ENCODE measurements at regions not wholly inside any gene's neighbourhood (a gene's known extent, or its start where the extent isn't known, plus 50 kb on each side); places are given as distances from the start of the nearest gene placed in this dataset.

DNA sequence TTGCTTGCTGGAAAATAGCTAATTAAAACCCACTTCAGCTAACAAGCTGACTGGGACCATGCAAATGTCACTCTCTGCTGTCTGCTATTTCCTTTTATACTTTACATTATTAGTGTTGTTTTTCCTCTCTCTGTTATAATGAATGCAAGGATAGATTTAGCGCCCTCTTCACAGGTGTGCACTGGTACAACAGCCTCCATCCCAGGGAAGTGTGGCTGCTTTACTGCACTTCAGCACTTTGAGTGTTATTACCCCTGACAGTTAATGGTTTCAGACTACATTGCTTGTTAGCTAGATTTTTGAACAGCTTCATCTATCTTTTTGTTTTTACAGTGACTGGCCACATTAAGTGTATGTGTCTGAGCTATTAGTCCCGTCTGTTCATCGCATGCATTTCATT is 405.7 kb downstream of the RNF144B start:
- BruUV-seq (replicated peaks): no TSS peak
- Histone ChIP-seq H2AFZ (ENCODE audit: low read depth, low read length, poor library complexity, severe bottlenecking) (no peak overlapping the region), H3K4me3 (replicated peaks in 1 of 2; ENCODE audit: low read depth in 1 of 2, low read length in 2 of 2) (no peak overlapping the region), H3K27ac (ENCODE audit: low read depth, low read length) (no peak overlapping the region), H3K4me1 (ENCODE audit: control insufficient read depth in 1 of 2, insufficient read depth in 2 of 2, low read length in 2 of 2) (no peaks in the 10 kb centered on the region), H4K20me1 (ENCODE audit: insufficient read depth) (no peaks in the 10 kb centered on the region), H3K9ac (ENCODE audit: low read length) (no peak overlapping the region), H3K79me2 (ENCODE audit: insufficient read depth, low read length) (no peaks in the 10 kb centered on the region), H3K36me3 (ENCODE audit: control insufficient read depth in 1 of 2, insufficient read depth in 2 of 2, low read length in 2 of 2) (no peaks in the 10 kb centered on the region), H3K4me2 (ENCODE audit: low read length) (no peak overlapping the region), H3K27me3 (ENCODE audit: insufficient read depth, low read length) (no peaks in the 10 kb centered on the region), H3K9me2 (ENCODE audit: insufficient read depth) (no peaks in the 10 kb centered on the region), H3K9me3 (ENCODE audit: control insufficient read depth in 1 of 2, insufficient read depth in 1 of 2, low read depth in 1 of 2, low read length in 2 of 2) (no peaks in the 10 kb centered on the region)
- ChIA-PET RAD21 (ENCODE audit: low non-redundant PET in 1 of 2, low total read pairs in 2 of 2, uncharacterized antibody in 2 of 2, unreplicated experiment in 2 of 2) (no interaction called here), CTCF (no interaction called here), POLR2A (no interaction called here)
- TF ChIP-seq ZBTB33 (IDR thresholded peaks at IDR 0.05; ENCODE audit: extremely low read depth, insufficient replicate concordance, low read length) (no peak), SP1 (IDR thresholded peaks at IDR 0.05; ENCODE audit: low read depth) (no peak), JUND (IDR thresholded peaks at IDR 0.05) (no peak), EGR1 (IDR thresholded peaks at IDR 0.05; ENCODE audit: low read depth) (no peak), EZH2phosphoT487 (IDR thresholded peaks at IDR 0.05; ENCODE audit: borderline replicate concordance) (no peak), MAX (IDR thresholded peaks at IDR 0.05) (no peak), SIN3A (IDR thresholded peaks at IDR 0.05; ENCODE audit: low read depth) (no peak)
- intact Hi-C loops (cut with micrococcal nuclease): no loop called here
- ATAC-seq: no peak
- no peak for DNase-seq (ENCODE audit: low read depth, low spot score)

- ATAC-seq (no peak), DNase-seq (ENCODE audit: low read depth, low spot score) (no peak)
- ChIA-PET CTCF (no interaction called here), POLR2A (no interaction called here), RAD21 (ENCODE audit: low non-redundant PET in 1 of 2, low total read pairs in 2 of 2, uncharacterized antibody in 2 of 2, unreplicated experiment in 2 of 2) (no interaction called here)
- Histone ChIP-seq H3K36me3 (ENCODE audit: control insufficient read depth in 1 of 2, insufficient read depth in 2 of 2, low read length in 2 of 2) (no peaks in the 10 kb centered on the region), H3K4me2 (ENCODE audit: low read length) (no peak overlapping the region), H4K20me1 (ENCODE audit: insufficient read depth) (no peaks in the 10 kb centered on the region), H3K9me3 (ENCODE audit: control insufficient read depth in 1 of 2, insufficient read depth in 1 of 2, low read depth in 1 of 2, low read length in 2 of 2) (no peaks in the 10 kb centered on the region), H3K9me2 (ENCODE audit: insufficient read depth) (no peaks in the 10 kb centered on the region), H2AFZ (ENCODE audit: low read depth, low read length, poor library complexity, severe bottlenecking) (no peak overlapping the region), H3K4me3 (replicated peaks in 1 of 2; ENCODE audit: low read depth in 1 of 2, low read length in 2 of 2) (no peak overlapping the region), H3K9ac (ENCODE audit: low read length) (no peak overlapping the region), H3K27ac (ENCODE audit: low read depth, low read length) (no peak overlapping the region), H3K79me2 (ENCODE audit: insufficient read depth, low read length) (no peaks in the 10 kb centered on the region), H3K4me1 (ENCODE audit: control insufficient read depth in 1 of 2, insufficient read depth in 2 of 2, low read length in 2 of 2) (no peaks in the 10 kb centered on the region), H3K27me3 (ENCODE audit: insufficient read depth, low read length) (no peaks in the 10 kb centered on the region)
- no TSS peak for BruUV-seq (replicated peaks)
- TF ChIP-seq EGR1 (IDR thresholded peaks at IDR 0.05; ENCODE audit: low read depth) (no peak), JUND (IDR thresholded peaks at IDR 0.05) (no peak), REST (IDR thresholded peaks at IDR 0.05; ENCODE audit: low read depth) (no peak), POLR2AphosphoS5 (IDR thresholded peaks at IDR 0.05; ENCODE audit: low read depth, low read length) (no peak), POLR2A (IDR thresholded peaks at IDR 0.05; ENCODE audit: borderline replicate concordance, extremely low read depth, insufficient read depth, insufficient read length) (no peak), ZFX (IDR thresholded peaks at IDR 0.05) (no peak), MAX (IDR thresholded peaks at IDR 0.05) (no peak)
- intact Hi-C loops (cut with micrococcal nuclease): no loop called here
Measured at GRCh38 chr6:18795726-18796125, 408.6 kb downstream of the RNF144B start.
